GM21390 (cell line): ENCODE measurements at regions not wholly inside any gene's neighbourhood (a gene's known extent, or its start where the extent isn't known, plus 50 kb on each side); places are given as distances from the start of the nearest gene placed in this dataset.
A peak's percentile ranks its signal among the peaks of the same experiment; 100 is the strongest.

Source experiments
- ATAC-seq: cut with Tn5 transposase; IDR thresholded peaks from one replicate; pipeline ENCODE4 v1.9.1; 2021; ENCODE audit not compliant: unreplicated experiment

- ATAC-seq, result no peak
Measured at GRCh38 chr5:10853154-10853553, 92.1 kb upstream of the DAP start.

DNA sequence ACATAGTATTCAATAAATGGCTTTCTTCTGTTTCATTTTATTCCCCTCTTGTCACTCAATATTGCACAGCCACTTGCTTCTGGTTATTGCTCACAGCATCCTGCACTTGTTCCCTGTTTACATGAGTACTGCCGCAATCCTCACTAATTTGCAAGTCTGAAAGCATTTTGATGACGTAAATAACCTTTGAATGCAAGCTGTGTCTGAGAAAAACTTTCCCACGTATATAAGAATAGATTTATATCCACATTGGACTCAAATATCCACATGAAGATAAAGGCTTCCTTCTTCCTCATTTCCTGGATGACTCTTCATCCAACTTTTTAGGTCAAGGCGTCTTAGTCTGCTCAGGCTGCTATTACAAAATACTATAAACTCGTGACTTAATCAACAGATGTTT, 88.2 kb upstream of the DAP start:
- ATAC-seq, result no peak

DNA sequence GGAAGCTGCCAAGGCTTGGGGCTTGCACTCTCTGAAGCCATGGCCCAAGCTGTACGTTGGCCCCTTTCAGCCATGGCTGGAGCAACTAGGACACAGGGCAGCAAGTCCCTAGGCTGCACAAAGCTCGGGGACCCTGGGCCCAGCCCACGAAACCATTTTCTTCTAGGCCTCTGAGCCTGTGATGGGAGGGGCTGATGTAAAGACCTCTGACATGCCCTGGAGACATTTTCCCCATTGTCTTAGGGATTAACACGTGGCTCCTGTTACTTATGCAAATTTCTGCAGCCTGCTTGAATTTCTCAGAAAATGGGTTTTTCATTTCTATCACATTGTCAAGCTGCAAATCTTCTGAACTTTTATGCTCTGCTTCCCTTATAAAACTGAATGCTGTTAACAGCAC, 83.0 kb upstream of the DAP start:
- ATAC-seq, result no peak

- ATAC-seq, result no peak
Measured at GRCh38 chr5:10842823-10843222, 81.8 kb upstream of the DAP start.

GRCh38 chr5:10839916-10840599, 79.0 kb upstream of the DAP start:
- no peak for ATAC-seq

GRCh38 chr5:10839118-10839517, 78.1 kb upstream of the DAP start:
- ATAC-seq, result no peak

- no peak for ATAC-seq
Measured at GRCh38 chr5:10838038-10838437, 77.0 kb upstream of the DAP start.

DNA sequence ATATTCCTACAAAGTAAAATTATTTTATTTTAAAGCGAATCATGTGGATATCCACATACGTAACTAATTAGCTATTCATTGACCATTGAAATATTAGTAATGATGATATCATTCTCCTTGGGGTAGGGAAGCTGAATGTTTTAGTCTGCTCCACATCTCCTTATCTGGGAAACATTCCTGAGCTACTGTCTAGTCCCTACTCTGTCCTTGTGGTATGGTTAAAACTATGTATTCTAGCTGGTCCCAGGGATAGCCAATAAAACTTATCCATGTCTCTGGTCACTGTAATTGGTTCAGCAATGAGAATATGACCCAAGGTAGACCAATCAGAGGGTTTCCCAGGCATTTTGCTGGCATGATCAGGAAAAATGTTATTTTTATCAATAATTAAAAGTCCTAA, 76.0 kb upstream of the DAP start:
- ATAC-seq, result no peak

- ATAC-seq, result no peak
Measured at GRCh38 chr5:10834695-10835094, 73.7 kb upstream of the DAP start.

DNA sequence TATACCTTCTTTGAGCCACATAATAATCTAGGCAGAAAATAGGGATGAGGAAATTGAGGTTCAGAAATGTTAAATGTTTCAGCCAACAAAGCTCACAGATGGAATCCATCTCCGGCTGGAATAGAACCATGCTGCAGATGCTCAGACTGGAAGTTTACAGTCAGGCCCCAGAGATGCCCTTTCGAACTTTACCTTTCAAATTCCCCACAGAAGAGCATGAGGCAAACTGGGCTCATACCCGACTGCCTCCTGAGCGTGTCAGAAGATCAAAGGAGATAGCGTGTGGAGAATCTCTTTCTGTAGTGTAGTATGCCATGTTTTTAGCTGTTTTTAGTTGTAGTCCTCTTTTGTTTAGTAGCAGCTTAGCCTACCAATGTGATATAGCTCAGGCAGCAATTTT, 72.0 kb upstream of the DAP start:
- ATAC-seq, result no peak

- no peak for ATAC-seq
Measured at GRCh38 chr5:10832421-10832820, 71.4 kb upstream of the DAP start.

DNA sequence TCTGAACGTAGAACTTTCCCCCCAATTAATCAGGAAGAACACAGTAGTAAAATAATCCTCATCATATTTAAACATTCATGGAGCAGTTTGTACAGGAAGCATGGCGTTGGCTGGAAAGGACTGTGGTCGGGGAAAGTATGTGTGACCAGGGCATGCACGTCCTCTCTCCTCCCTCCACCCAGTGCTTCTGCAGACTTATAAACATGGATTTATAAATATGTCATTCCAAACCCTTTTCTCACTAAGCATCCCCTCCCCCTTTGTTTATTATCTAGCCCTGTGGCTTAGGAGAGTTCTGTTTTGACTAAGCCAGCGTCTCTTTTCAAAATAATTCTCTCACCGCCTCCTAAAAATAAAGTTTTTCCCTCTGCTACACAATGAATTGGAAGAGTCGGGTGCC, 70.4 kb upstream of the DAP start:
- no peak for ATAC-seq

- no peak for ATAC-seq
Measured at GRCh38 chr5:10828241-10828640, 67.2 kb upstream of the DAP start.

DNA sequence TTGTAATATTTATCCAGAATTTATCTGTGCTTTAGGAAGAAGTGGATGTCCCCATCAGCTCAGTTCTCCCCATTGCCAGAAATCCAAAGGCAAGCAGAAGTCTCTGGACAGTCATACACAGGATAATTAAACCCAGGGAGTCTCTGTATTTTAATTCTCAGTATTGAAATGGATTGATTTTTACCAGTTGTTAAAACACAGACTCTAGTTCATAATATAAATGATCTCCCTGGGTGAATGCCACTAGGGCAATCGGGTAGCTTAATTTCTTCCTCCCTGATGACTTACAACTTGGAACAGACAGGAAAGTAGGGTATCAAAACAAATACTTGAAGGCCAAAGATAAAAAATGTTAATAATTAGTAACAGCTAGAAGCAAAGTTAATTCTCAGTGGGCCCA, 66.5 kb upstream of the DAP start:
- ATAC-seq, result no peak

GRCh38 chr5:10826971-10827370, 65.9 kb upstream of the DAP start:
- no peak for ATAC-seq

- ATAC-seq, result peak; percentile 87
Measured at GRCh38 chr5:10825897-10826644, 65.0 kb upstream of the DAP start.

DNA sequence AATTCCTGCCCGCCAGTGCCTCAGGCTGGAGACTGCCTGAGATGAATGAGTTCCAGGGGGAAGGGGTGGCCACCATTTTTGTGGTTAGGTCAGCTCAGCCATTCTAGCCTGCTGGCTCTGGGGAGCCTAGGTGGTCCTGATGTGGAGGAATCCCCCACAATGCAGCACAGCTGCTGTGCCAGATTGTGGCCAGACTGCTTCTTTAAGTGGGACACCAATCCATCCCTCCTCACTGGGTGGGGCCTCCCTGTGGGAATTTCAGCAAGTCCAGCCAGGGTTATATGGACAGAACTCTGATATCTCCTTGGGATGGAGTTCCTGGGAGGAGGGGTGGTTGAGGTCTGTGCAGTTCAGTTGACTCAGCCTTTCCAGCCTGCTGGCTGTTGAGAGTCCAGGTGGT, 51.2 kb upstream of the DAP start:
- ATAC-seq, result no peak
